ENCODE measurements at regions not wholly inside any gene's neighbourhood (a gene's known extent, or its start where the extent isn't known, plus 50 kb on each side); places are given as distances from the start of the nearest gene placed in this dataset.

GRCh38 chr12:124463341-124463921 is 104.0 kb downstream of the NCOR2 start:
- TF ChIP-seq YY1 (IDR thresholded peaks at IDR 0.05; ENCODE audit: insufficient read depth, insufficient read length) (no peak), SUZ12 (IDR thresholded peaks at IDR 0.05; ENCODE audit: extremely low read depth, insufficient read depth, insufficient read length) (no peak)
